LHCN-M2 (cell line): ENCODE measurements at regions not wholly inside any gene's neighbourhood (a gene's known extent, or its start where the extent isn't known, plus 50 kb on each side); places are given as distances from the start of the nearest gene placed in this dataset.
"Not testable (repeated sequence)": the region's sequence is repeated elsewhere in the genome, so short reads cannot be mapped to it uniquely, and the experiment has no call there.

Experiments
- DNase-seq: peaks from one replicate; pipeline ENCODE4 v3.0.0-alpha.2; 2012; ENCODE audit warnings: low read depth

DNA sequence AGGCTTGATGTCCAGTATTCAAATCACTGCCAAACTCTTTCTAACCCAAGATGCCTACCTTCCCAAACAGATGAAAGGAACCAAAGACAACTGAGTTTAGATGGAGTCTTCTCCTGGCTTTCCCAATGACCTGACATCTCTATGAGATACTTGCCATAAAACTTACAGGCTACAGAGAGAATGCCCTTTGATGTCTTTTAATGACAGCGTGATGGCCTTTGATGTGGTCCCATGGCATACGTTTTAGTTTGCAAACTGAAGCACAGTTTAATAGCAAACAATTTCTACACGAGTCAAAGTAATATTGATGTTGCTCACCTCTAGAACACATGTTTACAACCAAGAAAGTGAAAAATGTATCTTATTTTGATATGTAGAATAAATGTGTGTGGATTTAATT lies 73.2 kb downstream of the ZIC4 start:
- DNase-seq: no peak

DNA sequence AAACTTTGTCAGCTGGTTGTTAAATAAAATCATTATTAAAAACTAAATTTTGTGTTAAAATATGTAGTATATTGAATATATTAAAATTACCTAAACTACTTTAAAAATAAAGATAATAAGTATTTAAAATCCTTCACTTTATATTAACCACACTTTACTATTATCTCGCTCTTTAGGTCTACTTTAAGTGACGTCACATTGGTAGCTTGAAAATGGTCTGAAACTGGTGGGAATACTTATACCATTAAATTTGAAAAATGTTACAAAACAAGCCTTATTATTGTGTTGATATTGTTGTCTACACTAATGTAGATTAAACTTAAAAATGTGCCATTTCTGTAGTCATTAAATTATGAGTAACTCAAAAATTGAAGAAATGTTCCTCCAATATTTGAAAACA lies 77.6 kb downstream of the ZIC4 start:
- no peak for DNase-seq

DNA sequence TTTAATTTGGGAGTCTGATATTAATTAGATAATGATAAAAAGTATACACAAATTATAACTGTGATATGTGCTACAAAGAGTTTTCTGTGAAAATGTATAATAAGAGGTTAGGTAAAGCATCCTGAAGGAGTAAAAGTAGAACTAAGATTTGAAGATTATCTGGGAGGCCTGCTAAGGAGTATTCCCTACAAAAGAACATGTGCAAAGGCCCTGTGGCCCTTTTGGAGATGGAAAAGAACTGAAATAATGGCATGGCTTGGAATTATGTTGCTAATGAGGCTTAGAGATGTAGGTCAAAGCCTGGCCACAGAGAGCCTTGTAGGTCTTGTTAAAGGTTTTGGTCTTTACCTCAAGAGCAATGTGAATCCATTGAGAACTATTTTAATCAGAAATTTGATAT lies 82.0 kb downstream of the ZIC4 start:
- no peak for DNase-seq

DNA sequence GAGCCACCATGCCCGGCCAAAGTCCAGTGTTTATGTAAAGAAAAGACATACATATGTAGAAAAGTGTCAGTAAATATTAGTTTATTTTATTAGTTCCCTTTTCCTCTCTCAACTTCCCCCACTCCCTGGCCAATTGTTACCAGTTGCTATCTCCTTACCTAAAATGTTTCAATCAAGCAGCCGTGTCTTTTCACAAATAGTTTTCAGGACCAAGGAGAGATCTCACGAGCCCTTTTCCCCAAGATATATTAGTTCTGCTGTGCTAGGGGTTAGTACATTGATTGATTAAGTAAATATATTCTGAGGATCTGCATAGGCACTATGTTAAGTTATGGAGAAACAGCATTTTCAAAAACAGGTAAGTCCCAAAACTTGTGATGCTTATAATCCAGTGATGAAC lies 87.4 kb downstream of the ZIC4 start:
- DNase-seq: peak; percentile 18

DNA sequence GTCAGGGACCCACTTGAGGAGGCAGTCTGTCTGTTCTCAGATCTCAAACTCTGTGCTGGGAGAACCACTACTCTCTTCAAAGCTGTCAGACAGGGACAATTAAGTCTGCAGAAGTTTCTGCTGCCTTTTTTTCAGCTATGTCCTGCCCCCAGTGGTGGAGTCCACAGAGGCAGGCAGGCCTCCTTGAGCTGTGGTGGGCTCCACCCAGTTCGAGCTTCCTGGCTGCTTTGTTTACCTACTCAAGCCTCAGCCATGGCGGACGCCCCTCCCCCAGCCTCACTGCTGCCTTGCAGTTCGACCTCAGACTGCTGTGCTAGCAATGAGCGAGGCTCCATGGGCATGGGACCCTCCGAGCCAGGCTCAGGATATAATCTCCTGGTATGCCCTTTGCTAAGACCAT lies 89.3 kb downstream of the ZIC4 start:
- DNase-seq: not testable (repeated sequence)

DNA sequence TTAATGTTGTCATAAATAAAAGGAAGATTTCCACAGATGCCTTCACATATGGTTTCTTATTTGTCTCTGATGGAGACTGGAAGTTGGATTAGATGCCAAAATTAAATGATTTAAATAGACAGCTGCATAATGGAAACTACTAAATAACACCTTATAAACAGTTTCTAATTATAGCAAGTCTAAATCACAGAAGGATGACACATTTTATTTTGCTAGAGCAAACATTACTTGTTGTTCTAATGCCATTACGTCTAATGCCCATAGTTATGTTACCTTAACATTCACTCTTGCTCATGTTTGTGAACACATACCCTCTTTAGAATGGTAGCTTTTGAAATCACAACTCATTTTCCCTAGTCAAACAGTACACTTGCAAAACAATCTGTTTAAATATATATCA lies 92.8 kb downstream of the ZIC4 start:
- peak; percentile 30 for DNase-seq

DNA sequence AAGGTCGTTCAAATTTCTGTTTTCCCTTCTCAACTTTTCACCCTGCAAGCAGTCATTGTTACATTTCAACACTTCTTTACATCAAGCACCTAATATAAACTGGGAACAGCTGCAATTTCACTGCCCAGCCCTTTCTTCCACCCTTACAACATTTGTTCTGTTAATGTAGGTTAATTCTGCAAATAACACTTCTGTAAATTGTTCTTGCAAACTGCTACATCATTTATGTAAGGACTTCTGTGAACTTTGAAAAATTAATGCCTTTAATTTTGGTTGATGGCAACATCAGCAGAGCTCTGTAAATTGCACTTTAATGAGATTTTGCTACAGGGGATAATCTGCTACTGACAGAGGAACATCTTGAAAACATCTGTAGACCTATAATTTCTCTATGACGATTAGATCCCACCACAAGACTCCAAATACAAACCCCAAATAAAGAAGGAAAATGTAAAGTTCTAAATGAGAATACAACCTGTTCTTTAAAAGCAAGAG lies 93.5 kb downstream of the ZIC4 start:
- no peak for DNase-seq

DNA sequence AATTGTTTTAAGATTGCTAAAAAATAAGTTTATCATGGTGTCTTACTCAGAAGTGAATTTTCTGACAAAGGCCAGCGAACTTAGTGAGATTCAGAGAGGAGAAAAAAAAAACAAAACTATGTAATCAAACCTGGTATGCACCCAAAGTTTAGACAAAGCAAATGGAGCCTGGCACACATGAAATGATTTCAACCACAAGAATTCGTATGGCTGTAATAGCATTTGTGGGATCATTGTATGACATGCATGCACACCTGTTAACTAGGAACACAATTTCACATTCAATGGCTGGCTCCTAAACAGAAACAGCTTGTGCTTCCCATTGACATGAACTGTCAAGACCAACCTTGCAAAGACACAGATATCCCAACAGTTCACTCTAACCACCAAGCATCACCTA lies 94.6 kb downstream of the ZIC4 start:
- peak; percentile 44 for DNase-seq

DNA sequence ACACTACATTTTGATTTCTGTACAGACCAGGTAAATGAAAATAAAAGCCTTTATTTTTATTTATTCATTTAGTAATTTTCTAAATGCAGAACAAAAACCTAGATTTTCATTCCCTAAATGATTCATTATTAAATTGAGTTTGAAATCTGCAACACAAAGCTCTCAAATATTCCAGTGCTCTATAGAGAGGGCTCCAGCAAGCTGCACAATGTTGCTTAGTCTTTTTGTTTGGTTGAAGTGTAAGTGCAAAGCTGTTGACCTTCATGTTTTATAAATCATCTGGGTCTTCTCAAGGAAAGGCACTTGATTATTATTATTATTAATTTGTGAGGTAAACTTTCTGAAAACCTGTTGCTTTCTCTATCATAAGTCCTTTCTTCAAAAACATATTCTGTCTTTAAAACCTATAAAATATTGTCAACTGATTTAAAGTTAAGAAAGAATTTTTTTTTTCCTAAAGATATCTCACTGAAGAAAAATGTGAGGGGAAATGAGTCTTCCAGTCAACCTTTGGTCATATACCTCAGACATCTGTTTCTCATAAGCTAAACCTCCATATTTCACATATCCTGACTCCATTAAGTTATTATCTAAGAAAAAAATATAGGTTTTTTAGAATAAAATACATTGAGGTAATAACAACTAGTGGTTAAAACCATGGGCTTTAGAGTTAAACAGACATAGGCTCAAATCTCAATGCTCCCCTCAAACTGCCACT lies 100.7 kb downstream of the ZIC4 start:
- DNase-seq: no peak

DNA sequence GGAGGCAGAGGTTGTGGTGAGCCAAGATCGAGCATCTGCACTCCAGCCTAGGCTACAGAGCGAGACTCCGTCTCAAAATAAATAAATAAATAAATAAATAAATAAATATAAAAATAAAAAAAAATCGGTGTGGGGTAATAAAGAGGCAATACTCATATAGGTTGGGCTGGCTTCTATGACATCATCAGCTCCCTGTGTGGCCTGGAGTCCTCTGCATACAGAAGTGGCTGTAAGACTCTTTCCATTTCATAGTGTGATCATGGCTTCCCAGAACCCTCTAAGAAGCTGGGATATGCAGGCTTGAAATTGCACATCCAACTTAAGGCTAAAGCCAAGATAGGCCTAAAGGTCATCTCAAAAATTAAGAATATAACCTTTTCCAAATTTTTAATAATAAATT lies 101.6 kb downstream of the ZIC4 start:
- no peak for DNase-seq

DNA sequence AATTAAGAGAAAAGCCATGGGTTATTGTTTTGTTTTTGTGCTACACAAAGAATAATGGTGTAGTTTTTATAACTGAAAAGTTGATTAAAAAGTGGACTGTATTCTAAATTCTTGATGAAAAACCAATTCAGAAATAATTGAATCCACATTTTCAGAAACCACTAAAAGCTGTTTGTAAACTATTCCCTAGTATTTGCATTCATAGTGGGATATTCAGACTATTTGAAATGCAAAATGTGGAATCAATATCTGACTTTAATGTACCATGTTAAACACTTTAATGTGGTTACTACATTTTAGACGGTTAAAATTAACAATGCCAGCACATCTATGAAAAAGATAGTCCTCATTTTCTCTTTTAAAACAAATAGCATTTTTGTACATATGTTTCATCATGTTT lies 104.6 kb downstream of the ZIC4 start:
- no peak for DNase-seq

DNA sequence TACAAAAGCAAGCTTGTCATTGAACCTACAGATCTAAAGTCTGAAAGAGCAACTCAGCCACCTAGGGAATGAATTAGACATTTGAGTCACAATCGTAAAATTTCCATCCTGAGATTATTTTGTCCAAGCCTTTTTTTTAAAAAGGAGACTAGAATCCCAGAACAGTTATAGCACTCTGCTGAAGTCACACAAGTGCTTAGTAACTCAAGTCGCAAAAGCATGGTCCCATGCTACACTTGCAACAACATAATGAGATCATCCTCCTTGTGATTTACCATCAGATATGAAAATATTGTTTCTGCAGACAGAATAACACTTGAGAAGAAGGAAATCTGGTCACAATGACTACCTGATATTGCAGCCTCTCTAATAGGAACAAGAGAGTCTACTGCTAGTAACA lies 106.7 kb downstream of the ZIC4 start:
- DNase-seq: peak; percentile 5

DNA sequence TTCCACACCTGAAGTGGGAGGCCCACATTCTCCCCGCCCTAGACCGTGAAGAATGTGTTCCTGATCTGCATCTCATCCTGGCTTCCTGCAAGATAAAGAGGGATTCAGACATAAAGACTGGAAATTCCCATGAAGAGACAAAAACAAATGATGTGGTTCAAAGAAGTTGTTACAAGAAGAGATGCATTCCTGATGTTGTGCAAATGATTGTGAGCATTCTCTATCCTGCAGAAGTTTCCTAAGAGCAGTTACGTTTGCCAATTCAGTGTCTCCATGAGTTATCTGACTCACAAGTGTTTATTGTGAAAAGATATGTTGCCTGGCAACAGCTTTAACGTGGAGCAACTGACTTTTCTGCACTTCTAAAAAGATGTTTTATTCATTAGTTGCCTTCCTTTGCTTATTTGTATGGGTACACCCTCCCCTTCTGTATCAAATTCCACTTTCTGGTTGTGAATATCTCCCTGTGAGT lies 107.8 kb downstream of the ZIC4 start:
- DNase-seq: peak; percentile 95

DNA sequence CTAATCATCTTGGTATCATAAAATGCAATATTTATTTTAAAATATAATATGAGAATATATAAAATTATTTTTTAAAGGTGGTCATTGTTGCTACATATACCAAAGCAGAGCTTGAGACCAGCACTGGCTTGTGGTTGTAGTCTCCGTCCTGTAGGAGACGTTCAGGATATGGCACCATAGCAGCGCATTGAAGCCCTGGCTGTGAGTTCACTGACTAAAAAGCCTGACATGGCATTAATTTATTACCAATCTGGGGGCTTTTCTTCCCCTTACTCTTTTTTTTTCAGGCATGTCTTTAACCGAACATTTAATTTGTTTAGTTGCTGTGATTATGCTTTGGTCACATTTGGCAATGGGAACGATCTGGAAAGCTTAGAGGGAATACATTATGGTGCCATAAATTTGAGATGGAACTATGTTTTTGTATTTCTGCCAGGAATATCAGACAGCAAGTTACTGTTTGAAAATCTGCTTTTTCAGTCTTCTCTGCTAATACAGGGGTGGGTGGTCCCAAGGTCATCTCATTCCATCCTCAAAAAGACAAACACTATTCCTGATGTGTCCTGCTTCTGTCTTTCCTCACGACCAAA lies 108.5 kb downstream of the ZIC4 start:
- no peak for DNase-seq

DNA sequence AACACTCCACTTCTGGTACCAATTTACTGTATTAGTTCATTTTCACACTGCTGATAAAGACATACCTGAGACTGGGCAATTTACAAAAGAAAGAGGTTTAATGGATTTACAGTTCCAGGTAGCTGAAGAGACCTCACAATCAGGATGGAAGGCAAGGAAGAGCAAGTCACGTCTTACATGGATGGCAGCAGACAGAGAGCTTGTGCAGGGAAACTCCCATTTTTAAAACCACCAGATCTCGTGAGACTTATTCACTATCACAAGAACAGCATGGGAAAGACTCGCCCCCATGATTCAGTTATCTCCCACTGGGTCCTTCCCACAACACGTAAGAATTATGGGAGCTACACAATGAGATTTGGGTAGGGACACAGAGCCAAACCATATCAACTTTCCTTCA lies 119.0 kb downstream of the ZIC4 start:
- DNase-seq: not testable (repeated sequence)

DNA sequence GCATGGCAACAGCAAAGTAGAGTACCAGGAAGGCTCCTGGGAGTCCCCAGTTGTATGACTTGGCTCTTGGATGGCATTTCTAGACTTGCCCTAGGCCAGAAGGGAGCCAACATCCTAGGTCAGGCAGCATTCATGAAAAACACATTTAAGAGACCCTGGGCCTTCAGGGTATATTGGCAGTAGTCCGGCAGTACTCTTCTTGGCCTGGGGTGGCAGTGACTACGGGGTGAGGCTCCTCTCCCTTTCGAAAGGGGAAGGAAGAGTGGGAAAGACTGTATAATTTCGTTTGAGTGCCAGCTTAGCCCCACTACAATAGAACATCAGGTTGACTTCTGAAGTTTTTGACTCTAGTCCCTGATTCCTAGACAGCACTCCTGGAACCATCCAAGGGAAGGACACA lies 136.4 kb downstream of the ZIC4 start:
- no peak for DNase-seq

DNA sequence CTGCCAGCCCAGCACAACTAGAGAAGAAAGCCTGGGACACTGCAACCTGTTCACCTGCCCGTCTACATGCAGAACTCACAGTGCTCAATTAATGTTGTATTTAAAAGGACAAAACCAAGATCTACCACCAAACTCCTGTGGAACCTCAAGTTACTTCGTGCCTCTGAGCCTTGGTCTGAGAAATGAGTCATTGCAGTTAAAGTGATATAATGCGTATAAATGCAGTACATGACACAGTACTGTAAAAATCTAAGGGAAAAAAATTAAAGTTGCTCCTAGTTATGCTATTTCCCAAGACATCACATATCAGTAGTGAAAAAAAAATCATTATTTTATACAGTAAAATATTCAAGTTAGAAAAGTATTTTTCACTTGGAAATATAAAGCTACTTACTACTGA lies 138.9 kb downstream of the ZIC4 start:
- DNase-seq: peak; percentile 29

DNA sequence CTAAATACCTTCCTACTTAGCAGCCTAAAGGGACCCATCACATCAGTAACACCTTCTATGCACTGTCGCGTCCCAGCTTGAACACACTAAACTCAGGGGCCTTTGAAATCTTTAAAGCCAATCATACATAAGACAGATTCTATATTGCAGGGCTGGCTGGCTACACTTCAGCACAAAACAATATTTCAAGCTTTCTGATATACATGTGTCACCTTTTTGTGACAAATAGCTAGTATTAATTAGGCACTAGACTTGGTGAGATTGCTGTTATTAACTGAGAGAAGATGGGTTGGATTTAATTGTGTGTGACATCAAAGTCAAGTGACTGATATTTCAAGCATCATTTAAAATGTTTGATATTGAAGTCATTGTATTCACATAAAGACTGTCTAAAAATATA lies 148.4 kb downstream of the ZIC4 start:
- DNase-seq: no peak

DNA sequence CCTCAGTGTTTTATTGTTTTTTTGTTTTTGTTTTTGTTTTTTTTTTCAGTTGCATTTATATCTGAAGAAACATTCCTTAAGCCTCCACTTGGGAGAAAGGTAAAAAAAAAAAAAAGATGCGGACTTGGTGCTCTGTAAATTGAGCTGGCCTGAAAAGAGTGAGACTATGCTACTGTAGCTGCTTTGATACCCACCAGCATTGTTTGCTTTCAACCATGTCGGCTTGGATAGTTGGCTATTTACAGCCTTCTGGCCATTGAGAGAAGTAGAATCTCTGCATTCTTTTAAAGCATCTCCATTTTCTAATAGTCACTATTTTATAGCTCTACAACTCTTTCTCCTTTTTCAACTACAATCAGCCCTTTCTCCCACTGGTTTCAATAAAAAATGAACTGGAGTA lies 149.6 kb downstream of the ZIC4 start:
- DNase-seq: no peak

DNA sequence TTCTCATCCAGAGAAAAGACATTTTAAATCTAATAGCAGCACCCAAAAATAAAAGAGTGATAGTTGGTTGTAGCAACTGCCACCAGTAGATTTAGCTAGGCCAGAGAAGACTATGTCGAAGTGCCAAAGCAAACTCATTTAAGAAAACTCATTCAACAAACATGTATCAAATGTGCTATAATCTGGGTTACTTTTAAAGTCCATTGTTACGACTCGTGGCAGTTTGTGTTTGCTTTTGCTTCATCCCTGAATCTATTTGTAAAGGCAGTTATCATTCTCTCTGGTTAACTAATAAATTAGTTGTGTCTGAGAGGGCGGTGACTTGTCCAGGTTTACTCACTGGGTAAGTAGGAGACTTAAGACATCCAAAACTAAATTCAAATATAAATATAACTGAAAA lies 159.4 kb downstream of the ZIC4 start:
- DNase-seq: peak; percentile 10

DNA sequence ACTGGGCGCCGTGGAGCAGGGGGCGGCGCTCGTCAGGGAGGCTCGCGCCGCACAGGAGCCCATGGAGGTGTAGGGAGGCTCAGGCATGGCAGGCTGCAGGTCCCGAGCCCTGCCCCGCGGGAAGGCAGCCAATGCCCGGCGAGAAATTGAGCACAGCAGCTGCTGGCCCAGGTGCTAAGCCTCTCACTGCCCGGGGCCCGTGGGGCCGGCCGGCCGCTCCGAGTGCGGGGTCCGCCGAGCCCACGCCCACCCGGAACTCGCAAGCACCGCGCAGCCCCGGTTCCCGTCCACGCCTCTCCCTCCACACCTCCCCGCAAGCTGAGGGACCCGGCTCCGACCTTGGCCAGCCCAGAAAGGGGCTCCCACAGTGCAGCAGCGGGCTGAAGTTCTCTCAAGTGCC lies 160.7 kb downstream of the ZIC4 start:
- not testable (repeated sequence) for DNase-seq

DNA sequence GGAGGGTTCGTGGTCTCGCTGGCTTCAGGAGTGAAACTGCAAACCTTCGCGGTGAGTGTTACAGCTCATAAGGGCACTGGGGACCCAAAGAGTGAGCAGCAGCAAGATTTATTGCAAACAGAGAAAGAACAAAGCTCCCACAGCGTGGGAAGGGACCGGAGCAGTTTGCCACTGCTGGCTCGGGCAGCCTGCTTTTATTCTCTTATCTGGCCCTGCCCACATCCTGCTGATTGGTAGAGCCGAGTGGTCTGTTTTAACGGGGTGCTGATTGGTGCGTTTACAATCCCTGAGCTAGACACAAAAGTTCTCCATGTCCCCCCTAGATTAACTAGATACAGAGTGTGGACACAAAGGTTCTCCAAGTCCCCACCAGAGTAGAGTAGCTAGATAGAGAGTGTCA lies 161.3 kb downstream of the ZIC4 start:
- DNase-seq: not testable (repeated sequence)

DNA sequence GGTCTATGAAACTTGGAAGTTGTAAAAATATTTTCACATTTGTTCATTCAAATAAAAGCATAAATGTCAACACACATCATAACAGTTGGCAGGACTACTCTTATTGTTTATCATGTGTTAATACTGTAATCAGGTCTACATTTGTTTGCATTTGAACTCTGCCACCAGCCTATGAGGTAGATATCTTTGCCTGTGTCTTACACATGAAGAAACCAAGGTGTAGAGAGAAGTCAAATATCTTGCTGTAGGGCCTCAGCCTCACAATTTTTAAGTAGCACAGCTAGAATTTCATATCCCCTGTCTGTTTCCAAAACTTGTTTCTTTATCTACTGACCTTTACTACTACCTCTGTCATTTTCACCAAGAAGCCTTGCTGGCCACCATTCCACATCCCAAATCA lies 161.9 kb downstream of the ZIC4 start:
- no peak for DNase-seq
